GM10248 (cell line): ENCODE measurements at regions not wholly inside any gene's neighbourhood (a gene's known extent, or its start where the extent isn't known, plus 50 kb on each side); places are given as distances from the start of the nearest gene placed in this dataset.

Source experiments
- CTCF ChIA-PET: fragments of 300-600 bp; sonication (Branson Sonifier 250); formaldehyde crosslinking; extraction: SDS; loops from one replicate; lab custom pipeline; 2021; ENCODE audit warnings: antibody characterized with exemption; lab: Yijun Ruan, JAX
- POLR2A ChIA-PET: fragments of 350-650 bp; sonication (Branson Sonifier 250); formaldehyde crosslinking; extraction: SDS; loops from one replicate; lab custom pipeline; 2020; ENCODE audit warnings: antibody characterized with exemption; lab: Yijun Ruan, JAX
- DNase-seq: peaks from one replicate; pipeline ENCODE4 v3.0.0; 2012; ENCODE audit errors: extremely low spot score
- CTCF ChIP-seq: IDR thresholded peaks from 2 replicates; pipeline ENCODE4 v1.5.1; 2012; ENCODE audit warnings: mild to moderate bottlenecking, low read depth; ENCODE audit errors: extremely low read depth, missing control alignments, control extremely low read depth

- no peak for DNase-seq
- POLR2A ChIA-PET, result no interaction called here
- TF ChIP-seq CTCF, result no peak
- CTCF ChIA-PET, result interaction anchor here (1.5 kb wide), 1 partner anchor 9 kb away, joined by 6 read pairs; no protein-coding TSS in a partner anchor
These were observed 63.5 kb downstream of the SYT4 start for GRCh38 chr18:43213816-43214215.

GRCh38 chr18:43211059-43211458 is 66.2 kb downstream of the SYT4 start:
- POLR2A ChIA-PET, result no interaction called here
- CTCF ChIA-PET, result no interaction called here
- no peak for TF ChIP-seq CTCF
- DNase-seq, result no peak

GRCh38 chr18:43195421-43195820 is 79.9 kb upstream of the RIT2 start:
- ChIA-PET POLR2A (no interaction called here), CTCF (no interaction called here)
- no peak for DNase-seq
- TF ChIP-seq CTCF, result no peak

GRCh38 chr18:43193336-43193735 is 77.9 kb upstream of the RIT2 start:
- no peak for TF ChIP-seq CTCF
- ChIA-PET CTCF (no interaction called here), POLR2A (no interaction called here)
- no peak for DNase-seq

GRCh38 chr18:43192408-43192807 is 76.9 kb upstream of the RIT2 start:
- CTCF ChIA-PET, result no interaction called here
- DNase-seq, result peak; percentile 15
- POLR2A ChIA-PET, result no interaction called here
- no peak for TF ChIP-seq CTCF

- DNase-seq, result no peak
- ChIA-PET POLR2A (no interaction called here), CTCF (no interaction called here)
- TF ChIP-seq CTCF, result no peak
These were observed 66.2 kb upstream of the RIT2 start for GRCh38 chr18:43181711-43182110.

- ChIA-PET POLR2A (no interaction called here), CTCF (no interaction called here)
- no peak for TF ChIP-seq CTCF
- DNase-seq, result no peak
These were observed 65.3 kb upstream of the RIT2 start for GRCh38 chr18:43180814-43181213.
